HG03097 (cell line): ENCODE measurements at regions not wholly inside any gene's neighbourhood (a gene's known extent, or its start where the extent isn't known, plus 50 kb on each side); places are given as distances from the start of the nearest gene placed in this dataset.
A peak's percentile ranks its signal among the peaks of the same experiment; 100 is the strongest.
"Not testable (repeated sequence)": the region's sequence is repeated elsewhere in the genome, so short reads cannot be mapped to it uniquely, and the experiment has no call there.

Source experiments
- ATAC-seq: cut with Tn5 transposase; IDR thresholded peaks from one replicate; pipeline ENCODE4 v1.9.1; 2021; ENCODE audit not compliant: unreplicated experiment, low FRiP score

- ATAC-seq: not testable (repeated sequence)
These were observed 109.3 kb downstream of the GTF2IRD2B start for GRCh38 chr7:75201606-75202079.

- not testable (repeated sequence) for ATAC-seq
These were observed 113.1 kb downstream of the GTF2IRD2B start for GRCh38 chr7:75205367-75206085.

GRCh38 chr7:75215460-75215859 is 123.1 kb downstream of the GTF2IRD2B start:
- not testable (repeated sequence) for ATAC-seq

- not testable (repeated sequence) for ATAC-seq
These were observed 124.6 kb downstream of the GTF2IRD2B start for GRCh38 chr7:75216963-75217362.

GRCh38 chr7:75226102-75226501 is 133.7 kb downstream of the GTF2IRD2B start:
- ATAC-seq: not testable (repeated sequence)

- not testable (repeated sequence) for ATAC-seq
These were observed 137.2 kb downstream of the GTF2IRD2B start for GRCh38 chr7:75229558-75229957.

- not testable (repeated sequence) for ATAC-seq
These were observed 138.2 kb downstream of the GTF2IRD2B start for GRCh38 chr7:75230558-75230957.

- ATAC-seq: not testable (repeated sequence)
These were observed 142.9 kb downstream of the GTF2IRD2B start for GRCh38 chr7:75235092-75235826.

- not testable (repeated sequence) for ATAC-seq
These were observed 143.4 kb downstream of the GTF2IRD2B start for GRCh38 chr7:75235827-75236167.

- ATAC-seq: peak; percentile 94
These were observed 145.1 kb downstream of the GTF2IRD2B start for GRCh38 chr7:75237255-75238187.

- not testable (repeated sequence) for ATAC-seq
These were observed 145.9 kb downstream of the GTF2IRD2B start for GRCh38 chr7:75238309-75238708.

GRCh38 chr7:75243638-75244037 is 151.2 kb downstream of the GTF2IRD2B start:
- not testable (repeated sequence) for ATAC-seq

- not testable (repeated sequence) for ATAC-seq
These were observed 147.2 kb upstream of the TRIM73 start for GRCh38 chr7:75248216-75248615.

- ATAC-seq: not testable (repeated sequence)
These were observed 141.2 kb upstream of the TRIM73 start for GRCh38 chr7:75254238-75254637.

GRCh38 chr7:75257442-75257841 is 138.0 kb upstream of the TRIM73 start:
- not testable (repeated sequence) for ATAC-seq

GRCh38 chr7:75259454-75260003 is 135.9 kb upstream of the TRIM73 start:
- ATAC-seq: not testable (repeated sequence)

- not testable (repeated sequence) for ATAC-seq
These were observed 133.8 kb upstream of the TRIM73 start for GRCh38 chr7:75261660-75262059.

GRCh38 chr7:75268158-75268557 is 127.3 kb upstream of the TRIM73 start:
- ATAC-seq: not testable (repeated sequence)

GRCh38 chr7:75269159-75269558 is 126.3 kb upstream of the TRIM73 start:
- not testable (repeated sequence) for ATAC-seq

GRCh38 chr7:75274114-75274513 is 121.3 kb upstream of the TRIM73 start:
- not testable (repeated sequence) for ATAC-seq
